Activated naive CD8-positive, alpha-beta T cell treated with anti-CD3 and anti-CD28 coated beads, Interleukin-2, amount 10 ng/mL, durations not matched to agents 7 days and 5 days (primary cell): ENCODE measurements at regions not wholly inside any gene's neighbourhood (a gene's known extent, or its start where the extent isn't known, plus 50 kb on each side); places are given as distances from the start of the nearest gene placed in this dataset.

Source experiments
- ATAC-seq: fragments of 150-1000 bp; cut with Tn5 transposase; one replicate; pipeline ENCODE4 v1.10.0; 2021; ENCODE audit warnings: low read depth, moderate library complexity
- POLR2A ChIA-PET: fragments of 350-600 bp; sonication (Branson Sonifier 250); formaldehyde crosslinking; loops from one replicate; lab custom pipeline; 2021; ENCODE audit warnings: antibody characterized with exemption; lab: Charles Lee
- DNase-seq: peaks from one replicate; pipeline ENCODE4 v3.0.0; 2021
- H3K27ac Mint-ChIP-seq: one replicate; pipeline ENCODE4 v1.8.0; 2022; ENCODE audit warnings: mild to moderate bottlenecking, mixed read lengths
- H3K27me3 Mint-ChIP-seq: one replicate; pipeline ENCODE4 v1.8.0; 2022; ENCODE audit warnings: mild to moderate bottlenecking, moderate library complexity, mixed read lengths
- H3K36me3 Mint-ChIP-seq: one replicate; pipeline ENCODE4 v1.8.0; 2021; ENCODE audit warnings: mild to moderate bottlenecking, mixed read lengths
- H3K4me1 Mint-ChIP-seq: one replicate; pipeline ENCODE4 v1.8.0; 2021; ENCODE audit warnings: mixed read lengths
- H3K4me3 Mint-ChIP-seq: one replicate; pipeline ENCODE4 v1.8.0; 2022; ENCODE audit warnings: mild to moderate bottlenecking, moderate library complexity, mixed read lengths
- H3K9me3 Mint-ChIP-seq: one replicate; pipeline ENCODE4 v1.8.0; 2021; ENCODE audit warnings: mixed read lengths

- H3K27me3 Mint-ChIP-seq, result peaks cover 7% of the 10 kb centered on the region
- POLR2A ChIA-PET, result no interaction called here
- H3K36me3 Mint-ChIP-seq, result no peaks in the 10 kb centered on the region
- no peak overlapping the region for H3K27ac Mint-ChIP-seq
- no peaks in the 10 kb centered on the region for H3K9me3 Mint-ChIP-seq
- DNase-seq (no peak), ATAC-seq (no peak)
- H3K4me1 Mint-ChIP-seq, result peaks cover 9% of the 10 kb centered on the region
- H3K4me3 Mint-ChIP-seq, result no peak overlapping the region
Measured at GRCh38 chr6:113633638-113634037, 223.5 kb upstream of the MARCKS start.

- no peaks in the 10 kb centered on the region for H3K9me3 Mint-ChIP-seq
- POLR2A ChIA-PET, result no interaction called here
- no peak for DNase-seq
- no peak overlapping the region for H3K4me3 Mint-ChIP-seq
- H3K4me1 Mint-ChIP-seq, result peaks cover 9% of the 10 kb centered on the region
- no peaks in the 10 kb centered on the region for H3K36me3 Mint-ChIP-seq
- H3K27ac Mint-ChIP-seq, result no peak overlapping the region
- no peak for ATAC-seq
- peaks cover 6% of the 10 kb centered on the region for H3K27me3 Mint-ChIP-seq
Measured at GRCh38 chr6:113634352-113635163, 222.6 kb upstream of the MARCKS start.

GRCh38 chr6:113635222-113635986 lies 221.7 kb upstream of the MARCKS start:
- peaks cover 6% of the 10 kb centered on the region for H3K27me3 Mint-ChIP-seq
- ATAC-seq (no peak), DNase-seq (no peak)
- H3K36me3 Mint-ChIP-seq, result no peaks in the 10 kb centered on the region
- no peaks in the 10 kb centered on the region for H3K9me3 Mint-ChIP-seq
- H3K4me1 Mint-ChIP-seq, result peaks cover 9% of the 10 kb centered on the region
- POLR2A ChIA-PET, result no interaction called here
- no peak overlapping the region for H3K27ac Mint-ChIP-seq
- H3K4me3 Mint-ChIP-seq, result no peak overlapping the region

- no peak overlapping the region for H3K4me3 Mint-ChIP-seq
- no peaks in the 10 kb centered on the region for H3K9me3 Mint-ChIP-seq
- POLR2A ChIA-PET, result no interaction called here
- H3K36me3 Mint-ChIP-seq, result no peaks in the 10 kb centered on the region
- peaks cover 4% of the 10 kb centered on the region for H3K4me1 Mint-ChIP-seq
- DNase-seq, result no peak
- no peak overlapping the region for H3K27ac Mint-ChIP-seq
- no peak for ATAC-seq
- peaks cover 6% of the 10 kb centered on the region for H3K27me3 Mint-ChIP-seq
Measured at GRCh38 chr6:113636357-113636824, 220.8 kb upstream of the MARCKS start.

GRCh38 chr6:113640051-113640450 lies 217.1 kb upstream of the MARCKS start:
- no peak for DNase-seq
- Mint-ChIP-seq H3K36me3 (no peaks in the 10 kb centered on the region), H3K4me1 (no peaks in the 10 kb centered on the region), H3K4me3 (no peak overlapping the region), H3K9me3 (no peaks in the 10 kb centered on the region), H3K27me3 (peaks cover 6% of the 10 kb centered on the region), H3K27ac (no peak overlapping the region)
- no peak for ATAC-seq
- POLR2A ChIA-PET, result no interaction called here

GRCh38 chr6:113642001-113642713 lies 215.0 kb upstream of the MARCKS start:
- H3K36me3 Mint-ChIP-seq, result no peaks in the 10 kb centered on the region
- H3K27me3 Mint-ChIP-seq, result peaks cover 2% of the 10 kb centered on the region

GRCh38 chr6:113642714-113643406 lies 214.3 kb upstream of the MARCKS start:
- H3K4me1 Mint-ChIP-seq, result no peaks in the 10 kb centered on the region
- no peak for ATAC-seq

More at GRCh38 chr6:113642001-113642713, 215.0 kb upstream of the MARCKS start:
- Mint-ChIP-seq H3K4me1 (no peaks in the 10 kb centered on the region), H3K4me3 (no peak overlapping the region), H3K9me3 (no peaks in the 10 kb centered on the region), H3K27ac (no peak overlapping the region)
- ATAC-seq (no peak), DNase-seq (no peak)
- POLR2A ChIA-PET, result no interaction called here

GRCh38 chr6:113643407-113643770 lies 213.8 kb upstream of the MARCKS start:
- no peak overlapping the region for H3K27ac Mint-ChIP-seq
- H3K9me3 Mint-ChIP-seq, result no peaks in the 10 kb centered on the region
- no peaks in the 10 kb centered on the region for H3K36me3 Mint-ChIP-seq
- no peaks in the 10 kb centered on the region for H3K27me3 Mint-ChIP-seq
- no peak for ATAC-seq
- POLR2A ChIA-PET, result no interaction called here
- DNase-seq, result no peak
- H3K4me3 Mint-ChIP-seq, result no peak overlapping the region
- H3K4me1 Mint-ChIP-seq, result no peaks in the 10 kb centered on the region

More at GRCh38 chr6:113642714-113643406, 214.3 kb upstream of the MARCKS start:
- Mint-ChIP-seq H3K36me3 (no peaks in the 10 kb centered on the region), H3K27me3 (peaks cover under 1% of the 10 kb centered on the region), H3K9me3 (no peaks in the 10 kb centered on the region), H3K4me3 (no peak overlapping the region), H3K27ac (no peak overlapping the region)
- POLR2A ChIA-PET, result no interaction called here
- no peak for DNase-seq

GRCh38 chr6:113644861-113645575 lies 212.1 kb upstream of the MARCKS start:
- Mint-ChIP-seq H3K4me1 (no peaks in the 10 kb centered on the region), H3K27ac (no peak overlapping the region), H3K4me3 (no peak overlapping the region), H3K27me3 (no peaks in the 10 kb centered on the region), H3K9me3 (no peaks in the 10 kb centered on the region), H3K36me3 (no peaks in the 10 kb centered on the region)
- no peak for DNase-seq
- POLR2A ChIA-PET, result no interaction called here
- no peak for ATAC-seq

- H3K4me1 Mint-ChIP-seq, result no peaks in the 10 kb centered on the region
- no peak overlapping the region for H3K4me3 Mint-ChIP-seq
- H3K27me3 Mint-ChIP-seq, result no peaks in the 10 kb centered on the region
- no peaks in the 10 kb centered on the region for H3K36me3 Mint-ChIP-seq
- no peaks in the 10 kb centered on the region for H3K9me3 Mint-ChIP-seq
- ATAC-seq (no peak), DNase-seq (no peak)
- POLR2A ChIA-PET, result no interaction called here
- H3K27ac Mint-ChIP-seq, result no peak overlapping the region
Measured at GRCh38 chr6:113645576-113645970, 211.6 kb upstream of the MARCKS start.

GRCh38 chr6:113645986-113646385 lies 211.2 kb upstream of the MARCKS start:
- H3K4me3 Mint-ChIP-seq, result no peak overlapping the region
- DNase-seq (no peak), ATAC-seq (no peak)
- no peak overlapping the region for H3K27ac Mint-ChIP-seq
- no peaks in the 10 kb centered on the region for H3K4me1 Mint-ChIP-seq
- H3K36me3 Mint-ChIP-seq, result no peaks in the 10 kb centered on the region
- POLR2A ChIA-PET, result no interaction called here
- H3K9me3 Mint-ChIP-seq, result no peaks in the 10 kb centered on the region
- peaks cover under 1% of the 10 kb centered on the region for H3K27me3 Mint-ChIP-seq

GRCh38 chr6:113646701-113647100 lies 210.4 kb upstream of the MARCKS start:
- POLR2A ChIA-PET, result no interaction called here

More at GRCh38 chr6:113646701-113647100, 210.4 kb upstream of the MARCKS start:
- ATAC-seq (no peak), DNase-seq (no peak)
- Mint-ChIP-seq H3K4me3 (no peak overlapping the region), H3K36me3 (no peaks in the 10 kb centered on the region), H3K27me3 (peaks cover 3% of the 10 kb centered on the region), H3K27ac (no peak overlapping the region), H3K9me3 (no peaks in the 10 kb centered on the region), H3K4me1 (no peaks in the 10 kb centered on the region)
